ENCODE measurements at regions not wholly inside any gene's neighbourhood (a gene's known extent, or its start where the extent isn't known, plus 50 kb on each side); places are given as distances from the start of the nearest gene placed in this dataset.

- DNase-seq (ENCODE audit: low read depth in 3 of 3, low spot score in 2 of 3): no peak
Measured at GRCh38 chr3:106366352-106366751, 497.5 kb upstream of the CBLB start.

GRCh38 chr3:106367496-106367895 lies 498.7 kb upstream of the CBLB start:
- DNase-seq (ENCODE audit: low read depth in 3 of 3, low spot score in 2 of 3): no peak

GRCh38 chr3:106371221-106371970 lies 502.6 kb upstream of the CBLB start:
- DNase-seq (ENCODE audit: low read depth in 3 of 3, low spot score in 2 of 3): no peak

GRCh38 chr3:106371971-106372805 lies 503.4 kb upstream of the CBLB start:
- DNase-seq (ENCODE audit: low read depth in 3 of 3, low spot score in 2 of 3): no peak

GRCh38 chr3:106372806-106373190 lies 504.0 kb upstream of the CBLB start:
- DNase-seq (ENCODE audit: low read depth in 3 of 3, low spot score in 2 of 3): no peak

GRCh38 chr3:106376016-106376570 lies 507.3 kb upstream of the CBLB start:
- no peak for DNase-seq (ENCODE audit: low read depth in 3 of 3, low spot score in 2 of 3)

GRCh38 chr3:106379251-106379750 lies 510.5 kb upstream of the CBLB start:
- no peak for DNase-seq (ENCODE audit: low read depth in 3 of 3, low spot score in 2 of 3)

GRCh38 chr3:106380232-106380631 lies 511.4 kb upstream of the CBLB start:
- DNase-seq (ENCODE audit: low read depth in 3 of 3, low spot score in 2 of 3): no peak

GRCh38 chr3:106381286-106381938 lies 512.6 kb upstream of the CBLB start:
- no peak for DNase-seq (ENCODE audit: low read depth in 3 of 3, low spot score in 2 of 3)

- no peak for DNase-seq (ENCODE audit: low read depth in 3 of 3, low spot score in 2 of 3)
Measured at GRCh38 chr3:106381939-106382335, 513.1 kb upstream of the CBLB start.

GRCh38 chr3:106386050-106386449 lies 517.2 kb upstream of the CBLB start:
- no peak for DNase-seq (ENCODE audit: low read depth in 3 of 3, low spot score in 2 of 3)

- DNase-seq (ENCODE audit: low read depth in 3 of 3, low spot score in 2 of 3): no peak
Measured at GRCh38 chr3:106392915-106393314, 524.1 kb upstream of the CBLB start.

- no peak for DNase-seq (ENCODE audit: low read depth in 3 of 3, low spot score in 2 of 3)
Measured at GRCh38 chr3:106397006-106397405, 528.2 kb upstream of the CBLB start.

- no peak for DNase-seq (ENCODE audit: low read depth in 3 of 3, low spot score in 2 of 3)
Measured at GRCh38 chr3:106398891-106399600, 530.2 kb upstream of the CBLB start.

- DNase-seq (ENCODE audit: low read depth in 3 of 3, low spot score in 2 of 3): no peak
Measured at GRCh38 chr3:106399761-106400160, 530.9 kb upstream of the CBLB start.

- DNase-seq (ENCODE audit: low read depth in 3 of 3, low spot score in 2 of 3): no peak
Measured at GRCh38 chr3:106401666-106402490, 533.1 kb upstream of the CBLB start.

- no peak for DNase-seq (ENCODE audit: low read depth in 3 of 3, low spot score in 2 of 3)
Measured at GRCh38 chr3:106403371-106404145, 534.7 kb upstream of the CBLB start.

- DNase-seq (ENCODE audit: low read depth in 3 of 3, low spot score in 2 of 3): no peak
Measured at GRCh38 chr3:106413683-106414082, 544.9 kb upstream of the CBLB start.

GRCh38 chr3:106420628-106421027 lies 551.8 kb upstream of the CBLB start:
- DNase-seq (ENCODE audit: low read depth in 3 of 3, low spot score in 2 of 3): no peak
